Naive thymus-derived CD4-positive, alpha-beta T cell (primary cell): ENCODE measurements at regions not wholly inside any gene's neighbourhood (a gene's known extent, or its start where the extent isn't known, plus 50 kb on each side); places are given as distances from the start of the nearest gene placed in this dataset.

ENCODE experiments used
- ATAC-seq: fragments of 150-1000 bp; cut with Tn5 transposase; 2 replicates; pipeline ENCODE4 v1.10.0; 2021; ENCODE audit warnings: mild to moderate bottlenecking, moderate library complexity
- CTCF ChIA-PET: fragments of 350-600 bp; sonication (Branson Sonifier 250); formaldehyde crosslinking; loops from one replicate; lab custom pipeline; 2021; ENCODE audit warnings: antibody characterized with exemption; lab: Charles Lee
- POLR2A ChIA-PET: fragments of 350-600 bp; sonication (Branson Sonifier 250); formaldehyde crosslinking; loops from one replicate; lab custom pipeline; 2021; ENCODE audit warnings: antibody characterized with exemption, inconsistent platforms; lab: Charles Lee
- DNase-seq, 9 donors: peaks; one replicate each; pipeline versions ENCODE4 v3.0.0 to v3.0.0-alpha.2; 2020 to 2022; ENCODE audit warnings: mixed read lengths in 1 of 9
- H3K27ac ChIP-seq: one replicate; pipeline ENCODE4 v1.7.0; 2013; ENCODE audit warnings: mild to moderate bottlenecking, low read depth, low read length, moderate library complexity
- H3K27me3 ChIP-seq, 2 donors: one replicate each; pipeline ENCODE4 v1.7.0; 2013; ENCODE audit warnings: low read length in 2 of 2, mild to moderate bottlenecking in 2 of 2, moderate library complexity in 2 of 2; ENCODE audit not compliant: control insufficient read depth in 2 of 2, insufficient read depth in 2 of 2
- H3K36me3 ChIP-seq, 3 experiments: 1 replicate in 2 of 3; 2 replicates in 1 of 3; pipeline ENCODE4 v1.7.0; 2013; ENCODE audit warnings: low read length in 3 of 3, mild to moderate bottlenecking in 3 of 3, moderate library complexity in 1 of 3; ENCODE audit not compliant: insufficient read depth in 3 of 3, control insufficient read depth in 2 of 3
- H3K4me1 ChIP-seq, 2 donors: one replicate each; pipeline ENCODE4 v1.7.0; 2013; ENCODE audit warnings: low read length in 2 of 2, mild to moderate bottlenecking in 2 of 2, moderate library complexity in 1 of 2; ENCODE audit not compliant: control insufficient read depth in 2 of 2, insufficient read depth in 2 of 2
- H3K4me3 ChIP-seq: 2 replicates; pipeline ENCODE4 v1.7.0; 2013; ENCODE audit warnings: mild to moderate bottlenecking, low read length
- H3K9me3 ChIP-seq, 3 experiments: 1 replicate in 2 of 3; 2 replicates in 1 of 3; pipeline ENCODE4 v1.7.0; 2013; ENCODE audit warnings: low read length in 3 of 3; ENCODE audit not compliant: control insufficient read depth in 2 of 3
- H3K27ac Mint-ChIP-seq, 9 donors: one replicate each; pipeline ENCODE4 v1.8.0; 2020 to 2022; ENCODE audit warnings: mixed read lengths in 9 of 9, mild to moderate bottlenecking in 8 of 9, moderate library complexity in 5 of 9, inconsistent platforms in 2 of 9
- H3K27me3 Mint-ChIP-seq, 5 donors: one replicate each; pipeline ENCODE4 v1.8.0; 2021 to 2022; ENCODE audit warnings: mixed read lengths in 5 of 5, mild to moderate bottlenecking in 1 of 5
- H3K36me3 Mint-ChIP-seq, 5 donors: one replicate each; pipeline ENCODE4 v1.8.0; 2020 to 2022; ENCODE audit warnings: mixed read lengths in 5 of 5, mild to moderate bottlenecking in 3 of 5, inconsistent platforms in 1 of 5
- H3K4me1 Mint-ChIP-seq, 7 donors: one replicate each; pipeline ENCODE4 v1.8.0; 2020 to 2022; ENCODE audit warnings: mixed read lengths in 7 of 7, mild to moderate bottlenecking in 3 of 7, inconsistent platforms in 1 of 7
- H3K4me3 Mint-ChIP-seq, 10 donors: one replicate each; pipeline ENCODE4 v1.8.0; 2020 to 2022; ENCODE audit warnings: mild to moderate bottlenecking in 10 of 10, mixed read lengths in 10 of 10, moderate library complexity in 6 of 10, inconsistent platforms in 2 of 10
- H3K9me3 Mint-ChIP-seq, 11 donors: one replicate each; pipeline ENCODE4 v1.8.0; 2020 to 2022; ENCODE audit warnings: mixed read lengths in 11 of 11, mild to moderate bottlenecking in 4 of 11, inconsistent platforms in 1 of 11, moderate library complexity in 1 of 11
- intact Hi-C, 2 donors: fragments of 100-400 bp; cut with micrococcal nuclease; formaldehyde crosslinking; loops; one replicate each; pipeline ENCODE4 v1.15.1; 2023

- Histone ChIP-seq H3K9me3 (no peaks in the 10 kb centered on the region), H3K4me1 (no peaks in the 10 kb centered on the region), H3K27me3 (no peaks in the 10 kb centered on the region), H3K36me3 (peaks cover 0 to 4% (median 0%) of the 10 kb centered on the region in 3 experiments), H3K27ac (no peak overlapping the region), H3K4me3 (no peak overlapping the region)
- peaks cover 0 to 10% (median 5%) of the 10 kb centered on the region in 7 donors for H3K4me1 Mint-ChIP-seq
- H3K9me3 Mint-ChIP-seq, result no peaks in the 10 kb centered on the region
- intact Hi-C loops, result no loop called here
- no peak for DNase-seq
- ChIA-PET CTCF (no interaction called here), POLR2A (no interaction called here)
- peaks cover 0 to 7% (median 4%) of the 10 kb centered on the region in 5 donors for H3K27me3 Mint-ChIP-seq
- ATAC-seq, result no peak
- peaks cover 0 to 3% (median 0%) of the 10 kb centered on the region in 5 donors for H3K36me3 Mint-ChIP-seq
- peak overlapping the region in 1 of 9 donors; percentile 5 for H3K27ac Mint-ChIP-seq
- no peak overlapping the region for H3K4me3 Mint-ChIP-seq
Measured at GRCh38 chr9:690517-691111, 150.9 kb upstream of the DMRT1 start.

- no peak for DNase-seq
- H3K4me1 ChIP-seq, result no peaks in the 10 kb centered on the region
- no peaks in the 10 kb centered on the region for H3K9me3 Mint-ChIP-seq
- intact Hi-C loops, result no loop called here
- no peak overlapping the region for H3K27ac Mint-ChIP-seq
- no peaks in the 10 kb centered on the region for H3K36me3 ChIP-seq
- H3K27ac ChIP-seq, result no peak overlapping the region
- H3K27me3 ChIP-seq, result no peaks in the 10 kb centered on the region
- peaks cover 0 to 10% (median 5%) of the 10 kb centered on the region in 7 donors for H3K4me1 Mint-ChIP-seq
- H3K4me3 ChIP-seq, result no peak overlapping the region
- ChIA-PET POLR2A (no interaction called here), CTCF (no interaction called here)
- no peak overlapping the region for H3K4me3 Mint-ChIP-seq
- H3K36me3 Mint-ChIP-seq, result no peaks in the 10 kb centered on the region
- H3K27me3 Mint-ChIP-seq, result peaks cover 0 to 11% (median 2%) of the 10 kb centered on the region in 5 donors
- ATAC-seq, result no peak
- H3K9me3 ChIP-seq, result no peaks in the 10 kb centered on the region
Measured at GRCh38 chr9:691825-692400, 149.6 kb upstream of the DMRT1 start.

DNA sequence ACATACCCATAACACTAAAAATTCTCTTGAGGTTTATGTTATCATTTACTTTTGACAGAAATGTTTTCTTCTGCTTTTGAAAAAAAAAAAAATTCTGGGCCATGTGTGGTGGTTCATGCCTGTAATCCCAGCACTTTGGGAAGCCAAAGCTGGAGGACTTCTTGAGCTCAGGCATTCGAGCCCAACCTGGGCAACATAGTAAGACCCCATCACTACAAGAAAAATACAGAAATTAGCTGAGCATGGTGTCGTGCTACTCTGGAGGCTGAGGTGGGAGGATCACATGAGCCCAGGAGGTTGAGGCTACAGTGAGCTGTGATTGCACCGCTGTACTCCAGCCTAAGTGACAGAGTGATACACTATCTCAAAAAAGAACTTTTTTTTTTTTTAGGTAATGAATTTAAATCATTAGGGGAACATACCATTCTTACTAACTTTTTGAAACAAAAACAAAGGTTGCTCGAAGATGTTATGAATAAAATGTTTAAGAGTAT is 148.8 kb upstream of the DMRT1 start:
- Mint-ChIP-seq H3K27ac (no peak overlapping the region), H3K4me1 (peaks cover 0 to 10% (median 5%) of the 10 kb centered on the region in 7 donors), H3K36me3 (no peaks in the 10 kb centered on the region), H3K9me3 (no peaks in the 10 kb centered on the region), H3K4me3 (no peak overlapping the region), H3K27me3 (peaks cover 0 to 8% (median 2%) of the 10 kb centered on the region in 5 donors)
- H3K27ac ChIP-seq, result no peak overlapping the region
- no peak for DNase-seq
- no peaks in the 10 kb centered on the region for H3K36me3 ChIP-seq
- no peaks in the 10 kb centered on the region for H3K4me1 ChIP-seq
- no peaks in the 10 kb centered on the region for H3K9me3 ChIP-seq
- H3K4me3 ChIP-seq, result no peak overlapping the region
- intact Hi-C loops, result no loop called here
- no peak for ATAC-seq
- ChIA-PET CTCF (no interaction called here), POLR2A (no interaction called here)
- no peaks in the 10 kb centered on the region for H3K27me3 ChIP-seq

- H3K36me3 Mint-ChIP-seq, result no peaks in the 10 kb centered on the region
- Histone ChIP-seq H3K36me3 (no peaks in the 10 kb centered on the region), H3K4me3 (no peak overlapping the region), H3K4me1 (no peaks in the 10 kb centered on the region), H3K27me3 (no peaks in the 10 kb centered on the region), H3K27ac (no peak overlapping the region), H3K9me3 (no peaks in the 10 kb centered on the region)
- H3K9me3 Mint-ChIP-seq, result no peaks in the 10 kb centered on the region
- H3K27ac Mint-ChIP-seq, result peak overlapping the region in 1 of 9 donors; percentile 81
- POLR2A ChIA-PET, result no interaction called here
- H3K4me3 Mint-ChIP-seq, result peak overlapping the region in 1 of 10 donors; percentile 5
- no peak for ATAC-seq
- H3K4me1 Mint-ChIP-seq, result peaks cover 0 to 10% (median 5%) of the 10 kb centered on the region in 7 donors
- CTCF ChIA-PET, result no interaction called here
- intact Hi-C loops, result no loop called here
- no peak for DNase-seq
- peaks cover 0 to 8% (median 2%) of the 10 kb centered on the region in 5 donors for H3K27me3 Mint-ChIP-seq
Measured at GRCh38 chr9:693201-694091, 148.1 kb upstream of the DMRT1 start.

DNA sequence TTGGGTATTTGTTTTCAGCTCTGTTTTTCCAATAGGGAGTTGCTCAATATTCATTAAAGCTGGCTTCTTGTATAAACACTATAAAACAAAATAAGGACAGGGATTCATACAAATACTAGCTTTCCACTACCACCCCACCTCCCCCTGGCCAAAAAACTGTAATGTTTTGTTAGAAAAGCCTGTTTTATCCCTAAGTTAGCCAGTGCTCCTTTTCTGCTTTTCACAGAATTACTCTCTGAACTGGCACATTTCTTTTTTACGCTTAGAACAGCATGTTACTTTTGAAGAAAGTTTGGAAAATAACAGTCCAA is 147.4 kb upstream of the DMRT1 start:
- Histone ChIP-seq H3K27ac (no peak overlapping the region), H3K4me1 (no peaks in the 10 kb centered on the region), H3K36me3 (no peaks in the 10 kb centered on the region), H3K4me3 (no peak overlapping the region), H3K9me3 (no peaks in the 10 kb centered on the region), H3K27me3 (no peaks in the 10 kb centered on the region)
- ATAC-seq (no peak), DNase-seq (no peak)
- H3K27me3 Mint-ChIP-seq, result peaks cover 0 to 10% (median 2%) of the 10 kb centered on the region in 5 donors
- intact Hi-C loops, result no loop called here
- H3K27ac Mint-ChIP-seq, result no peak overlapping the region
- H3K9me3 Mint-ChIP-seq, result no peaks in the 10 kb centered on the region
- H3K4me1 Mint-ChIP-seq, result peaks cover 0 to 10% (median 5%) of the 10 kb centered on the region in 7 donors
- no peaks in the 10 kb centered on the region for H3K36me3 Mint-ChIP-seq
- POLR2A ChIA-PET, result no interaction called here
- H3K4me3 Mint-ChIP-seq, result no peak overlapping the region
- CTCF ChIA-PET, result no interaction called here

GRCh38 chr9:694403-695154 is 146.9 kb upstream of the DMRT1 start:
- intact Hi-C loops, result no loop called here
- Mint-ChIP-seq H3K27ac (peak overlapping the region in 1 of 9 donors; percentile 45), H3K9me3 (no peaks in the 10 kb centered on the region), H3K36me3 (no peaks in the 10 kb centered on the region), H3K4me3 (no peak overlapping the region), H3K27me3 (peaks cover 0 to 13% (median 4%) of the 10 kb centered on the region in 5 donors), H3K4me1 (peaks cover 0 to 10% (median 5%) of the 10 kb centered on the region in 7 donors)
- Histone ChIP-seq H3K27me3 (no peaks in the 10 kb centered on the region), H3K9me3 (no peaks in the 10 kb centered on the region), H3K4me1 (no peaks in the 10 kb centered on the region), H3K36me3 (no peaks in the 10 kb centered on the region), H3K27ac (no peak overlapping the region), H3K4me3 (no peak overlapping the region)
- no peak for DNase-seq
- peak; percentile 37 for ATAC-seq
- POLR2A ChIA-PET, result no interaction called here
- CTCF ChIA-PET, result no interaction called here
